ENCODE measurements at regions not wholly inside any gene's neighbourhood (a gene's known extent, or its start where the extent isn't known, plus 50 kb on each side); places are given as distances from the start of the nearest gene placed in this dataset.

DNA sequence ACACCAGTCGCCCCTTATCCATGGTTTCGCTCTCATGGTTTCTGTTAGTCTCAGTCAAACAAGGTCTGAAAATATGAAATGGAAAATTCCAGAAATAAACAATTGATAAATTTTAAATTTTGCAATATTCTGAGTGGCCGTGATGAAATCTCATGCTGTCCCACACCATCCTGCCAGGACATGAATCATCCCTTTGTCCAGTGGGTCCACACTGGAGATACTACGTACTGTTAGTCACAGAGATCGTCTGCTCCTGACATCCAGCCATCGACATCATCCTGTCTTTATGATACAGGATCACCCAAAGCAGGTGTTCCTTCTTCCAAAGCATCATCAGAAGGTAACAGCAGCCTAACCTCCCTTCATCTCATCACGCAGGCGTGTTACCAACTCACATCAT lies 76.5 kb upstream of the MSX1 start:
- peaks cover 0 to 11% (median 3%) of the 10 kb centered on the region in 5 donors for H3K36me3 Mint-ChIP-seq
- ATAC-seq (no peak), DNase-seq (no peak)
- no peak overlapping the region for H3K27ac Mint-ChIP-seq
- peaks cover 0 to 6% (median 0%) of the 10 kb centered on the region in 3 experiments for H3K9me3 ChIP-seq (ENCODE audit: control insufficient read depth in 2 of 3, low read length in 3 of 3)
- intact Hi-C loops (cut with micrococcal nuclease): no loop called here
- peaks cover 0 to 11% (median 0%) of the 10 kb centered on the region in 5 donors for H3K27me3 Mint-ChIP-seq
- H3K9me3 Mint-ChIP-seq: peaks cover 4 to 50% (median 12%) of the 10 kb centered on the region in 11 donors
- H3K27ac ChIP-seq (ENCODE audit: low read depth, low read length): no peak overlapping the region
- H3K4me1 ChIP-seq (ENCODE audit: control insufficient read depth in 2 of 2, insufficient read depth in 2 of 2, low read length in 2 of 2): no peaks in the 10 kb centered on the region
- H3K27me3 ChIP-seq (ENCODE audit: control insufficient read depth in 2 of 2, insufficient read depth in 2 of 2, low read length in 2 of 2): no peaks in the 10 kb centered on the region
- H3K36me3 ChIP-seq (ENCODE audit: control insufficient read depth in 2 of 3, insufficient read depth in 3 of 3, low read length in 3 of 3): no peaks in the 10 kb centered on the region
- H3K4me1 Mint-ChIP-seq: no peaks in the 10 kb centered on the region
- no peak overlapping the region for H3K4me3 Mint-ChIP-seq
- ChIA-PET POLR2A (no interaction called here), CTCF (no interaction called here)
- no peak overlapping the region for H3K4me3 ChIP-seq (ENCODE audit: low read length)

DNA sequence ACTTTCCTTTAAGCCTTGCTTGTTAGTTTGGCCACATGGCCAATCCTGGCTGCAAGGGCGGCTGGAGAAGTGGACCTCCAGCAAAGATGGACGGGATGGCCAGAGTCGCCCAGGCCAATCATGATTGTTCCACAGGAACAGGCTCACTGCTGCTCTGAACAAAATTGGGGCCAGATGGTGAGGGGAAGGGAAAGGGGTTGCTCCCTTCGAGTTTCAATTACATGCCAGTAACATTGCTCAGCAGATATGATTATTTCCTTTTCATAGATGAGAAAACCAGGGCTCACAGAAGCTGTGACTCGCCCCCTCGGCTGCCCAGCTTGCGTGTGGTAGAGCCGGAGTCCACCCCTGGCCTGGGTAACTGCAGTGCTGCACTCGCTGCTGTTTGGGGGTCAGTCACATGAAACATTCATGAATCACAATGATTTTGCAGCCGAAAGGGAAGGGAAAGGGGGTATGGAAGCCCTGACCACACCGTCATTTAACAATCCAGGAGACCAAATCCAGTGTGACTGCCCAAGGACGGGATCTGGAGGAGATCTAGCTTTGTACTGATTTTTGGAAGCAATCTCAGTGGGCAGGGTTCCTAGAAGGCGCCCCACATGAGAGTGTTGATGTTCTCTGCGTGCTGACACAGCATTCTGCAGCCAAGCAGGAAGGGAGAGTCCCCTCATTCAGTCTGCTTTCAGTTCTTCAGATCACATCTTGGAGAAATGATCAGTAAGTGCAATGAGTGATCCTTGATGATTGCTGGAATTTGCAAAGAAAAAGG lies 77.3 kb upstream of the MSX1 start:
- Histone ChIP-seq H3K36me3 (ENCODE audit: control insufficient read depth in 2 of 3, insufficient read depth in 3 of 3, low read length in 3 of 3) (no peaks in the 10 kb centered on the region), H3K27me3 (ENCODE audit: control insufficient read depth in 2 of 2, insufficient read depth in 2 of 2, low read length in 2 of 2) (no peaks in the 10 kb centered on the region), H3K27ac (ENCODE audit: low read depth, low read length) (no peak overlapping the region), H3K4me3 (ENCODE audit: low read length) (no peak overlapping the region), H3K4me1 (ENCODE audit: control insufficient read depth in 2 of 2, insufficient read depth in 2 of 2, low read length in 2 of 2) (no peaks in the 10 kb centered on the region), H3K9me3 (ENCODE audit: control insufficient read depth in 2 of 3, low read length in 3 of 3) (no peaks in the 10 kb centered on the region)
- ATAC-seq: no peak
- Mint-ChIP-seq H3K27me3 (peaks cover 0 to 11% (median 0%) of the 10 kb centered on the region in 5 donors), H3K27ac (no peak overlapping the region), H3K9me3 (peaks cover 0 to 52% (median 9%) of the 10 kb centered on the region in 11 donors), H3K4me1 (no peaks in the 10 kb centered on the region), H3K4me3 (no peak overlapping the region), H3K36me3 (peaks cover 0 to 5% (median 4%) of the 10 kb centered on the region in 5 donors)
- POLR2A ChIA-PET: no interaction called here
- CTCF ChIA-PET: no interaction called here
- intact Hi-C loops (cut with micrococcal nuclease): no loop called here
- no peak for DNase-seq

DNA sequence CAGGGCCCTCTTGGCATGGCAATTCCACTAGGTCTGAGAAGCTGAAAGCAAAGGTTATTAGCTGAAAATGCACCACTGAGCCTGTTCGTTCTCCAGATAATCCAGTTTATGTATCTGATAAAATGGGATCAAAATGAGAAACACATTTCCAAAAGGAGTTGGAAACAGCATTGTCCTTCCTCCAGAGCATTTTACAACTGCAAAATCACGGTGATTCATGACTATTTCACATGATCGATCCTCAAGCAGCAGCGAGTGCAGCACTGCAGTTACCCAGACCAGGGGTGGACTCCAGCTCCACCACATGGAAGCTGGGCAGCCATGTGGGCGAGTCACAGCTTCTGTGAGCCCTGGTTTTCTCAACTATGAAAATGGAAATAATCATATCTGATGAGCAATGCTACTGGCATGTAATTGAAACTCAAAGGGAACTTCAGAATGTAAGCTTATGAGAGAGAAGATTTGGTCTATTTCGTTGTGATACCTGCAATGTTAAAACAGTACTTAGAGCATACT lies 78.7 kb upstream of the MSX1 start:
- Mint-ChIP-seq H3K36me3 (peaks cover 0 to 8% (median 5%) of the 10 kb centered on the region in 5 donors), H3K9me3 (peaks cover 0 to 50% (median 9%) of the 10 kb centered on the region in 11 donors), H3K27me3 (peaks cover 0 to 11% (median 0%) of the 10 kb centered on the region in 5 donors), H3K4me1 (no peaks in the 10 kb centered on the region), H3K4me3 (no peak overlapping the region), H3K27ac (no peak overlapping the region)
- ATAC-seq: no peak
- Histone ChIP-seq H3K4me1 (ENCODE audit: control insufficient read depth in 2 of 2, insufficient read depth in 2 of 2, low read length in 2 of 2) (no peaks in the 10 kb centered on the region), H3K4me3 (ENCODE audit: low read length) (no peak overlapping the region), H3K27ac (ENCODE audit: low read depth, low read length) (no peak overlapping the region), H3K27me3 (ENCODE audit: control insufficient read depth in 2 of 2, insufficient read depth in 2 of 2, low read length in 2 of 2) (no peaks in the 10 kb centered on the region), H3K36me3 (ENCODE audit: control insufficient read depth in 2 of 3, insufficient read depth in 3 of 3, low read length in 3 of 3) (no peaks in the 10 kb centered on the region), H3K9me3 (ENCODE audit: control insufficient read depth in 2 of 3, low read length in 3 of 3) (no peaks in the 10 kb centered on the region)
- ChIA-PET POLR2A (no interaction called here), CTCF (no interaction called here)
- intact Hi-C loops (cut with micrococcal nuclease): no loop called here
- DNase-seq: no peak

DNA sequence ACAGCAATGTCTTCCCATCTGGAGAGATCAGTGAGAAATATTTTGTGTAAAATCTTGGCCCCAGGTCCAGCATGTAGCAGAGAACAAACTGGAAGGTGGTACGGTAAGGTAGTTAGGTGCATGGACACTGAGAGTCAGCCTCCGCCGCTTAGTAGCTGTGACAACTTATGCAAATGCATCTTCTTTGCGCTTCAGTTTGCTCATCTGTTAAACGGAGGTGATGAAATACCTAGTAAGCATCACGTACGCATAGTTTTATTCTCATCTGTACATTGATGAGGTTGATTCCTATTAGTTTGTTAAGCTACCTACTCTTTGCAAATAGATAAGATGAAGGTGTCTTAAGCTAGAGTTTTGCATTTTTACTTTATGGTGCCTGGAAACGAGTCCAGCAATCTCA lies 80.0 kb upstream of the MSX1 start:
- H3K4me1 Mint-ChIP-seq: no peaks in the 10 kb centered on the region
- H3K4me3 Mint-ChIP-seq: no peak overlapping the region
- H3K9me3 Mint-ChIP-seq: peaks cover 0 to 46% (median 7%) of the 10 kb centered on the region in 11 donors
- Histone ChIP-seq H3K27ac (ENCODE audit: low read depth, low read length) (no peak overlapping the region), H3K27me3 (ENCODE audit: control insufficient read depth in 2 of 2, insufficient read depth in 2 of 2, low read length in 2 of 2) (no peaks in the 10 kb centered on the region), H3K9me3 (ENCODE audit: control insufficient read depth in 2 of 3, low read length in 3 of 3) (no peaks in the 10 kb centered on the region), H3K4me1 (ENCODE audit: control insufficient read depth in 2 of 2, insufficient read depth in 2 of 2, low read length in 2 of 2) (no peaks in the 10 kb centered on the region), H3K4me3 (ENCODE audit: low read length) (no peak overlapping the region), H3K36me3 (ENCODE audit: control insufficient read depth in 2 of 3, insufficient read depth in 3 of 3, low read length in 3 of 3) (no peaks in the 10 kb centered on the region)
- ATAC-seq (no peak), DNase-seq (no peak)
- ChIA-PET CTCF (no interaction called here), POLR2A (no interaction called here)
- peaks cover 0 to 4% (median 0%) of the 10 kb centered on the region in 5 donors for H3K27me3 Mint-ChIP-seq
- intact Hi-C loops (cut with micrococcal nuclease): no loop called here
- no peak overlapping the region for H3K27ac Mint-ChIP-seq
- peaks cover 0 to 8% (median 5%) of the 10 kb centered on the region in 5 donors for H3K36me3 Mint-ChIP-seq

DNA sequence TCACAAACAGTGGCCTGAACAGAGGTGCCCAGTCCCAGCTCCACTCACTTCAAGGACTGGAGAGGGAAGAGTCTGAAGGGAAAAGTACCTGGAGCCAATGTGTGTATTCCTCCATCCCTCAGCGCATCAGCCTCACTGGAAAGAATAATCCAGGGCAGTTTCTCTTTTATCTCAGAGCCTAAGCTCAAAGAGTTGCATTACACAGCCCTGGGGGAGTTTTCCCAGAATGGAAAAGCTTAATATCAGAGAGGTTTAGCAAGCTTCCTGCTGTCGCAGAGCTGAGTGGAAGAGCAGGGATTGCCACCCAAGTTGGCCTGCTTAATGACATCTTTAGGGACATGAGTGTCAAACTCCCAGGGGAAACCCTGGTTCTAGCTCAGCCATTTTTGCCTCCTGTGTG lies 80.4 kb upstream of the MSX1 start:
- DNase-seq (no peak), ATAC-seq (no peak)
- Histone ChIP-seq H3K27ac (ENCODE audit: low read depth, low read length) (no peak overlapping the region), H3K4me1 (ENCODE audit: control insufficient read depth in 2 of 2, insufficient read depth in 2 of 2, low read length in 2 of 2) (no peaks in the 10 kb centered on the region), H3K36me3 (ENCODE audit: control insufficient read depth in 2 of 3, insufficient read depth in 3 of 3, low read length in 3 of 3) (no peaks in the 10 kb centered on the region), H3K27me3 (ENCODE audit: control insufficient read depth in 2 of 2, insufficient read depth in 2 of 2, low read length in 2 of 2) (no peaks in the 10 kb centered on the region), H3K9me3 (ENCODE audit: control insufficient read depth in 2 of 3, low read length in 3 of 3) (no peaks in the 10 kb centered on the region), H3K4me3 (ENCODE audit: low read length) (no peak overlapping the region)
- Mint-ChIP-seq H3K36me3 (peaks cover 0 to 8% (median 5%) of the 10 kb centered on the region in 5 donors), H3K27me3 (peaks cover 0 to 4% (median 0%) of the 10 kb centered on the region in 5 donors), H3K4me1 (no peaks in the 10 kb centered on the region), H3K4me3 (no peak overlapping the region), H3K27ac (no peak overlapping the region), H3K9me3 (peaks cover 0 to 46% (median 7%) of the 10 kb centered on the region in 11 donors)
- intact Hi-C loops (cut with micrococcal nuclease): no loop called here
- ChIA-PET POLR2A (no interaction called here), CTCF (no interaction called here)

DNA sequence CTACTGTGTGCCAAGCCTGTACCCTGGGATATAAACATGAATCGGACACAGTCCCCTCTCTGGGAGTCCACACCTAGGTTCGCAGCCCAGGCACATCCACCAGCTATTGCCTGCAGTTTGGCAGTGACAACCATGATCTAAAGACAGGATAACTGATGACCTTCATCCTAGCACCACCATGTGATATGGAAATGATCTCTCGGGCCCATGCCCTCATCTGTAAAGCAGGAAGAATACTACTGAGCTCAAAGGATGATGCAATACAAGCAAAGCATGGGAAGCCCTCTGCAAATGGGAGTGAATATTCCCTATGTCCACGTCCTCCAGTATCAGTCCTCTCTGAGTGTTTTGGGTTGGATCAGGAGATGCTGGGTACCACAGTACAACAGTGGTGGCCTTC lies 80.9 kb upstream of the MSX1 start:
- DNase-seq (no peak), ATAC-seq (no peak)
- intact Hi-C loops (cut with micrococcal nuclease): no loop called here
- Mint-ChIP-seq H3K36me3 (peaks cover 0 to 8% (median 5%) of the 10 kb centered on the region in 5 donors), H3K4me1 (no peaks in the 10 kb centered on the region), H3K4me3 (no peak overlapping the region), H3K27ac (no peak overlapping the region), H3K9me3 (peaks cover 0 to 46% (median 7%) of the 10 kb centered on the region in 11 donors), H3K27me3 (peaks cover 0 to 4% (median 0%) of the 10 kb centered on the region in 5 donors)
- Histone ChIP-seq H3K36me3 (ENCODE audit: control insufficient read depth in 2 of 3, insufficient read depth in 3 of 3, low read length in 3 of 3) (no peaks in the 10 kb centered on the region), H3K9me3 (ENCODE audit: control insufficient read depth in 2 of 3, low read length in 3 of 3) (no peaks in the 10 kb centered on the region), H3K27me3 (ENCODE audit: control insufficient read depth in 2 of 2, insufficient read depth in 2 of 2, low read length in 2 of 2) (no peaks in the 10 kb centered on the region), H3K4me3 (ENCODE audit: low read length) (no peak overlapping the region), H3K27ac (ENCODE audit: low read depth, low read length) (no peak overlapping the region), H3K4me1 (ENCODE audit: control insufficient read depth in 2 of 2, insufficient read depth in 2 of 2, low read length in 2 of 2) (no peaks in the 10 kb centered on the region)
- ChIA-PET POLR2A (no interaction called here), CTCF (no interaction called here)

DNA sequence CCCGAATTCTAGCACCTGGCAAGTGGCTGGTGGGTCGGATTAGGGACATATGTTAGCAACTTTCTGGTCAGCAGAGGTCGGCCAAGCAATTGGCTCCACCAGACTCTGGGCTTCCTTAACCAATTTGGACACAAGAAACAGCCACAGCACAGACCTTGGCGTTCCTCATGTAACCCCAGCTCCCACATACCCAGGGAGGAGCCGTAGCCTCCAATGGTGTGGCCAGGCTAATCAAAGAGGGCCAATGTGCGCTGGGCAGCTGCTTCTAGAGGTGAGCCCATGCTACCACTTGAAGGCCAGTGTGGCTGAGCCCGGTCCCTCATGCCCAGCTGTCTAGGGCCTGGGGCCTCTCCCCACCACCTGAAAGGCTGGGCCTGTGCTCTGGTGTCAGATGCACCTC lies 82.5 kb upstream of the MSX1 start:
- H3K27me3 Mint-ChIP-seq: peaks cover 0 to 2% (median 0%) of the 10 kb centered on the region in 5 donors
- CTCF ChIA-PET: no interaction called here
- H3K4me3 ChIP-seq (ENCODE audit: low read length): no peak overlapping the region
- H3K27ac ChIP-seq (ENCODE audit: low read depth, low read length): no peak overlapping the region
- H3K9me3 ChIP-seq (ENCODE audit: control insufficient read depth in 2 of 3, low read length in 3 of 3): no peaks in the 10 kb centered on the region
- H3K27ac Mint-ChIP-seq: no peak overlapping the region
- no peaks in the 10 kb centered on the region for H3K4me1 Mint-ChIP-seq
- POLR2A ChIA-PET: no interaction called here
- no peak overlapping the region for H3K4me3 Mint-ChIP-seq
- ATAC-seq: no peak
- intact Hi-C loops (cut with micrococcal nuclease): no loop called here
- DNase-seq: no peak
- peaks cover 0 to 46% (median 7%) of the 10 kb centered on the region in 11 donors for H3K9me3 Mint-ChIP-seq
- no peaks in the 10 kb centered on the region for H3K27me3 ChIP-seq (ENCODE audit: control insufficient read depth in 2 of 2, insufficient read depth in 2 of 2, low read length in 2 of 2)
- H3K4me1 ChIP-seq (ENCODE audit: control insufficient read depth in 2 of 2, insufficient read depth in 2 of 2, low read length in 2 of 2): no peaks in the 10 kb centered on the region
- H3K36me3 Mint-ChIP-seq: peaks cover 0 to 8% (median 5%) of the 10 kb centered on the region in 5 donors
- no peaks in the 10 kb centered on the region for H3K36me3 ChIP-seq (ENCODE audit: control insufficient read depth in 2 of 3, insufficient read depth in 3 of 3, low read length in 3 of 3)

All from naive thymus-derived CD4-positive, alpha-beta T cell (primary cell).